NCI-H510A treated with DMSO at 0.1 percent for 48 hours (cell line): ENCODE measurements at regions not wholly inside any gene's neighbourhood (a gene's known extent, or its start where the extent isn't known, plus 50 kb on each side); places are given as distances from the start of the nearest gene placed in this dataset.

Source experiments
- DNase-seq: peaks from one replicate; lab custom pipeline; 2025; lab: John Stamatoyannopoulos, UW

GRCh38 chr3:111244760-111245159 lies 173.1 kb downstream of the NECTIN3 start:
- no peak for DNase-seq

DNA sequence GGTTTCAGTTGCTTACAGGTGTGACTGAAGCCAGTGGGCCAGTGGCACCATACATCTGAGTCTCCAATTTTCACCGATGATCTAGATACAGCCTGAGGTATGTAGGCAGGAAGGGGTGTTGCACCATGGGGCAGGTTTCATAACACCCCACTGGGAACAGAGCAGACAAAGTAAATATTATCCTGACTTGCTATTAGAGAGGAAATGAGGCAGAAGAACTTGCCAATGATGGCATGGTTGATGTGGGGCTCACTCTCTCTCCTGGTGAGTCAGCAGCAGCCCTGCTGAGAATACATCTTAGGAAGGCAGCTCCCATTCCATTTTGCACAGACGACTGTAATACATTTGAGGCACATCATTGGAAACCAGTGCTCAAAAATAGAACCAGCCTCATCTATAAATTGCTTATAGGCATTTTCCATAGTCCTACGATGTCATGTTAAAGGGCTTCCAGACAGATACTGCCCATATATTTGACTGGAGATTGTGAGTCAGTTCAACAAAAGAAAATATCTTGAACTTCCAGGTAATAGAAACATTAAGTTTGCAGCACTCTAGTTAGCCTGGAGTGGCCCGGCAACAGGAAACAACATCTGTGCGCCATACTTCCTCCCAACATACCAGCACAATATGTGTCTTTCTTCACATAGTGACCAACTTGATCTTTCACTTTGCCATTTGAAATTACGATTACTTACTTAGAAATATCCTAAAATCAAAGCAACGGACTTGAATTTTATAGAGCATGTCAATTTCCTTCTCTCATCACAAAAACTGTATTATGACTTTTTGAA lies 175.5 kb downstream of the NECTIN3 start:
- no peak for DNase-seq

DNA sequence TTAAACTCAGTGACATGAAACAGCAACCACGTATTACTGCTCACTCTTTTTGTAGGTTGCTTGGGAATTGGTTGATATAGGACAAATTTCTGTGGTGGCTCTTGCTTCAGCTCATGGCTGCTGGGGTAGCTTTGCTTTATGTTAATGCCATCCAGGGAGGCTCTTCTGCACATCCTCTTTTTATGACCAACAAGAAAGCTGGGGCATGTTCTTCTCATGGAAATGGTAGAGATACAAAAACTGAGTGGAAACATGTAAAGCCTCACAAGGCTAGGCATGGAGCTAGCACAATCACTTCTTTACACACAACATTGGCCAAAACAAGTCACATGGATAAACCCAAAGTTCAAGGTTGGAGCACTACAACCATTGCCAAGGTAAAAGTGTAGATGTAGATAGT lies 176.8 kb downstream of the NECTIN3 start:
- DNase-seq = no peak

DNA sequence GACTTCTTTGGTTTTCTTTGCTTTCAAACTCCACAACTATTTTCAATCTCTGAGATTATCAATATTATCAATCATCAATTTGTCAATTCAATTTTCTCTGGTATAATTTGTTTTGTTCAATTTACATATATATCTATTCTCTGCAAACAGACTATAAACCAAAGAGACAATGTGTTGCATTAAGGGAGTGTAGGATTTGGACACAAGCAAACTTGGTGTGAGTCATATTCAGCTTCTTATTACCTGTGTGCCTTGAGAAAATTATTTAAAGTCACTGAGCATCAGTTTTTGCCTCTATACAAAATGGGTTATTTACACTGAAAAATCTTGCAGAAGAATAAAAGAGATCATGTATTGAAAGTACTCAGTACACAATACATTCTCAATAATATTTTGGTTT lies 177.8 kb downstream of the NECTIN3 start:
- DNase-seq = no peak

DNA sequence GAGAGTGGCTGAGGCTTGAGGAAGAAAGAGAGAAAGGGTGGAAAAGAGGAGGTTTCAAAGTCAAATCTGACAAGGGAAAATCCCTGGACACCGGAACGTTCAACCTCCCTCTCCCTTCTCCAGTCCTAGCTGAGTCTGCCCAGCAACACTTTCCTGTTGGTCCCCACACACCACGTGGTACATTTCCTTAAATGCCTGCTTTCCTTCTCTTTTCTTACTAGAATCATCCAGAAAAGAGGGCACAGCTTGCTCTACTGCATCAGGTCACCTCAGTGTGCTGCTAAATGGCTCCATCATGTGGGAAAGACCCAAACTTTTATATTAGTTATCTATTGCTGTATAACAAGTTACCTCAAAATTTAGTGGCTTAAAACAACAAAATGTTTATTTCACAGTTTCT lies 181.2 kb downstream of the NECTIN3 start:
- DNase-seq = no peak

GRCh38 chr3:111253733-111254132 lies 182.1 kb downstream of the NECTIN3 start:
- no peak for DNase-seq

DNA sequence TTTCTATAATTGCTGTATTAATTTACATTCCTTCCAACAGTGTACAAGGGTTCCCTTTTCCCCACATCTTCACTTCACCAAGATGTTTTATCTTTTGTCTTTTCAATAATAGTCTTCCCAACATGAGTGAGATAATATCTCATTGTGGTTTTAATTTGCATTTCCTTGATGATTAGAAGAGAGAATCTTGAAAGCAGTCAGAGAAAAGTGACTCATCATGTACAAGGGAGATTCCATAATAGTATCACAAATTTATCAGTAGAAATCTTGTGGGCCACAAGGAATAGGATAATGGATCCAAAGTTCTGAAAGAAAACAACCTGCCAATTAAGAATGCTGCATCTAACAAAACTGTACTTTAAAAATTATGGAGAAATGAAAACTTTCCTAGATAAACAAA lies 189.3 kb downstream of the NECTIN3 start:
- no peak for DNase-seq

- DNase-seq = no peak
These were observed 198.2 kb downstream of the NECTIN3 start for GRCh38 chr3:111269777-111270176.

GRCh38 chr3:111277226-111277625 lies 205.6 kb downstream of the NECTIN3 start:
- DNase-seq = no peak

DNA sequence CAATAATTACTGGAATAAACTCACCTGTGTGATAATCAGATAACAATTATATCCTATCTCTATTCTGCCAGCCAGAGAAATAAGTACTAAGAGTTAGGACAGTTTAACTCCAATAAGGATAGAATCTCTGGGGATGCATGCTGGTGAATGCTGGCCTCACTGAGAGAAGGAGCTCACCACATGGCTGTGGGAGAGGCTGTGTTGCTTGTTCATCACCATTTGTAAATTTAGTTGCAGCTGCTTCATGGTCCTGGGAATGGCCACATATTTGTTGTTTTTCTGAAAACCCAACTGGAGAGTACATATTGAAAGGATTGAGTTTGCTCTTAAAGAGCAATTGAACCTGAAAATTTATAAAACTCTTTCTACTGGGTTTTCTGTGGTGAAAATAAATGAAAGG lies 207.3 kb downstream of the NECTIN3 start:
- no peak for DNase-seq

DNA sequence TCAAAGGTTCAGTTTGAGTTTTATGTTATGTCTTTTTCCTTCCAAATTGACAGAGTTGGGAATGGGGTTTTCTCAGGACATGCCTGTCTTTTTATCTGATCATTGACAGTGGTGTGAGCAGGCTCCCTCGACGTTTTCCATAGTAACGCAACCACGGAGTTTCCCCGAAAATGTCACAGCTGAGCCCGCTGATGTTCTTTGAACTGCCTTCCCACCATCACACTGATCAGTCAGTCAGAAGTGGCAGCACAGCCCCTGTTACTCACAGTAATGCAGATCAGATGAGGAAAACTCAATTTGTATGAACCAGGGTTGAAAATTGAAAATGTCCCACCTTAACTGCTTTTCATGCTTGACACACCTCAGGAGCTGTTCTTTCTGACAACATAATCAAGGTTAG lies 210.4 kb downstream of the NECTIN3 start:
- no peak for DNase-seq

GRCh38 chr3:111283165-111283564 lies 211.5 kb downstream of the NECTIN3 start:
- no peak for DNase-seq

DNA sequence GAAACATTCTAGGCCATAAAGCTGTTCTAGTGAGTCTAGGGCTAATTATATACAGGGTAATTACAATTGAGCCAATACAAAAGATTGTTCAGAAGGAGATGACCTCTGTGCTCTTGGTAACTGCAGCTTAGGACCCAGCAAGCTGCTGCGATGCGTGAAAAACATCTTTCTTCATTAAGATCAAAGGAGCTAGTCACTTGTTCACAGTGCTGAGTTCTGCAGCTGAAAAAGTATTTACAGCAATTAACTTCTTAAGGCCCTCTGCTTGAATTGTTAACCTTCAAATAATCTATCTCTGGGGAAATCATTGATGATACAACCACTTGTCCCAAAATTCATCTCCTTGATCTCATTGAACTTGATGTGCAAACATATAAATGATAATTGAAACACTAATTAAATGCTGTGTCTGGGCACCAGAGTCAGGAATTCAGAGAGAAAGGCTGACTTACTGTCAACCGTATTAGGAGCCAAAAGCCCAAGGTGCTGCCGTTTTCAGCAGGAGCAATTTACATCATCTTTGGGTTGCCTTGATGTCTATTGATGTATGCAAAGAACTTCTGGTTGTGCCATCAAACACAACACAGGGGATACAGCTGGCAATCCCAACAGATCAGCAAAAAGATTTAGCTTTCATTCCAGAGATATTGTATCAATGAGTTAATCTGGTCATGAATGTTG lies 213.0 kb downstream of the NECTIN3 start:
- DNase-seq = no peak

DNA sequence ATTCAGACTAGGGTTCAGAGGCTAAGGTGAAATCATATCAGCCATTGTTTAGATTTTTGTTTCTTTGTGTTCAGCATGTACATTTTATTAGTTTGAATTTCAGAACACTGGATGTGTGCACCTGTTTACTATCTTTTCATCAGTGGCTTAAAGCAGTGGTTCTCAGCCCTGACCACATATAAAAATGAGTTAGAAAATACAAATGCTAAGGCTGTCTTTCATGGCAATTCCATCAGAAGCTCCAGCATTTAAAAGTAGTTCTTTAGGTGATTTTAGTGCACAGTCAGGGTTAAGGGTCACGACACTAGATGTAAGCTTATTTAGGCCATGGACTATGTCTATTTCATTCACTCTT lies 213.5 kb downstream of the NECTIN3 start:
- DNase-seq = no peak

- DNase-seq = no peak
These were observed 214.1 kb downstream of the NECTIN3 start for GRCh38 chr3:111285694-111286093.

DNA sequence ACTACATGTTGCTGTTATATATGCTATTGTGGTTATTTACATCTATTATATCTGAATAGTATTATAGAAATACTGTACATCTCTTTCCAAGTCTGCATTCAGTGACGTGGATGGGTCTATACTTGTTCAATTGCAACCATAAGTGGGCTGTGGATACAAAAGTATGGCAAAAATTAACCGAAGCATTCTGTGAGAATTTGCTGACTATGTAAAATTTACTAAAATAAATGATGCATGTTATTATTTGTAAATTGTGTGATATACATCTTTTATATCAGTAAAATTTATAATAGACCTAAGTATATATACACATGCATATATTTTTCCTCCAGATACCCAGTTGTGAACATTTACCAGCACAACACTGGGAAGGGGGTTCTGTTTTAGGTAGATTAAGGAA lies 215.1 kb downstream of the NECTIN3 start:
- no peak for DNase-seq

DNA sequence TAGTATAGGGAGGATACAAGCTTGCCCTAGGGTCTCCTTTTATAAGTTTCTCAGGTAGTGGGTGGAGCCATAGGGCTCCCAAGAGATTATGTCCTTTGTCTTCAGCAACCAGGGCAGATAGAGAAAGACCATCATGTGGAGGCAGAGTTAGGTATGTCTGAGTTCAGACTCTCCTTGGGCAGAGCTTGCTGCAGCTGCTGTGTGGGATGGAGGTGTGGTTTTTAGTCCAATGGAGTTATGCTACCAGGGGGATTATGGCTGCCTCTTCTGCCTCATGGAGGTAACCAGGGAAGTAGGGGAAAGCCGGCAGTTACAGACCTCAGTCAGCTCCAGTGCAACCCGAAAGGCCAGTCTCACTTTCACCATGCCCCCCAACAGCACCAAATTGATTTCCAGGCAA lies 220.5 kb downstream of the NECTIN3 start:
- no peak for DNase-seq

GRCh38 chr3:111299192-111299615 lies 227.6 kb downstream of the NECTIN3 start:
- no peak for DNase-seq

DNA sequence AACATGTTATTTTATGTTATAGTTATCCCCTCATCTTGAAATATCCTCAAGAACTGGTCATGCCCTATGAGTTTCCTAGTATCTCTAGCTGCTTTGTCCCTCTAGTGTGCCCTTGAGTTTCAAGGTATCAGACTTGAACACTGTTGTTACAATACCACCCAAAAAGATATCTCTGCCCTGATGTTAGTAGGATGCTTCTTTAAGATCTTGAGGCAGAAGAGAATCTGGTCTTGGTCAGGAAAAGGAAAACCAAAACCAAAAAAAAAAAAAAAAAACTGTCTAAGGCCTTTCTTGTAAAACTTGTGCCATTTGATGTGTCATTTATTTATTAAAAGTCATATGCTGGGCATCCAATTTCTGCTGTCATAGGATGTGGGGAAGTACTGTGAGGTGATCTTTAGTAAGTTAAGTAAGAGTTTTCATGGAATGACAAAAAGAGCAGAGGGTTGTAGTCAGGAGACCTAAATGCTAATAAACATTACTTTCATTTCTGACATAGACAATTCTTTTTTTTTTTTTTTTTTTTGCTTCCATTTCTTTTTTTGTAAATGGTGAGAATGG lies 229.7 kb downstream of the NECTIN3 start:
- no peak for DNase-seq

DNA sequence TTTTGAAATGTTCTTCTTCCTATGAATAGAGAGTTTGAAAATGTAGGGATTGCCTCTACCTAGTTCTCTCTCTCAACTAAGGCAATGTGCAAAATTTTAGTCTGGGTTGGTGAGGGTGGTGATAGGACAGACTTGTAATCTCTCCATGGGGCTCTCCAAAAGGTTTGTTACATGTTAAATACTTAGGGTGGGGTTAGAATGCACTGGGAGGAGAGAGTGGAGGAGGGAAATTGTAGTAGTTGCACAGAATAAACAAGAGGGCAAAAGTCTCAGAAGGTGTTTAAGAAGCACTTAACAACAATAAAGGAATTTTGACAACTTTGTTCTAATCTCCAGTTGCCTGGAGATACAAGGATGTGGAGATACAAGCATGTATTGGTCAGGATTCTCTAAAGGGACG lies 230.4 kb downstream of the NECTIN3 start:
- DNase-seq = no peak

GRCh38 chr3:111303760-111304159 lies 232.1 kb downstream of the NECTIN3 start:
- no peak for DNase-seq

DNA sequence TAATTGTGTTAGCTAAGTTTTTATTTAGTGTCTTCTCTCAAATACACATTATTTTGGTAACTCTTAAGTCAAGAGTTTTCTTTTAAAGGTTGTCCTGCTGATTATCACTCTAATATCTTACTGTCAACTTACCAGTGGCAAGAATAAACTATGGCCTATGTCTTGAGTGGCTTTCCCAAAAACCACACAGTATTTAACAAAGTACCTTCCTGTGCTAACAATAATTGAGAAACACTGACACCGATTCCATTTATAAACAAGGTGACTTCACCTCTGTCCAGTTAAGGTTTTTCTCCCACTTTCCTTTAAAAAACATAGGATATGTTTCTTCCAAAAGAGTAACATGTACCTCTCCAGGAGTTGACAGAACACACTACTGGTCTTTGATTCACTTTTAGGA lies 234.3 kb upstream of the CD96 start:
- DNase-seq = no peak

DNA sequence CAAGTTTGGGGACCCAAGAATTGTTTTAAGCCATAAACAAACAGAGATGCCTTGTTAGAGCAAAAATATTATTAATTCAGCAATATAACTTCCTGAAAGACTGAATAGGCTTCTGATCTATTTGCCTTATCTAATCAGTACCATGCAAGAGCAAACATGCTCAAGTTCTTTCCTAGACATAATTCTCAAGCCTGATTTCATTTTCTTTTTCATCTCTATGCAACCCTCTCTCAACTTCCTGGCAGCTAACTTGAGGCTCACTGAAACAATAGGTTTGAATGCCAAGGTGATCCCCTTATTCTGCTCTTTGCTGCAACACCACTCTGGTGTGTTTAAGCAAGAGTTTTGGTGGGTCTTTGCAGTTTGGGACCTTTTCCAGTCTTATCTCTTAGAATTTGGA lies 230.9 kb upstream of the CD96 start:
- no peak for DNase-seq
